Suppressor macrophage treated with lipopolysaccharide for 1 hour (primary cell): ENCODE measurements at regions not wholly inside any gene's neighbourhood (a gene's known extent, or its start where the extent isn't known, plus 50 kb on each side); places are given as distances from the start of the nearest gene placed in this dataset.
"Not testable (repeated sequence)": the region's sequence is repeated elsewhere in the genome, so short reads cannot be mapped to it uniquely, and the experiment has no call there.

Experiments
- DNase-seq, 3 donors: peaks; one replicate each; pipeline ENCODE4 v3.0.0-alpha.2; 2020 to 2022

DNA sequence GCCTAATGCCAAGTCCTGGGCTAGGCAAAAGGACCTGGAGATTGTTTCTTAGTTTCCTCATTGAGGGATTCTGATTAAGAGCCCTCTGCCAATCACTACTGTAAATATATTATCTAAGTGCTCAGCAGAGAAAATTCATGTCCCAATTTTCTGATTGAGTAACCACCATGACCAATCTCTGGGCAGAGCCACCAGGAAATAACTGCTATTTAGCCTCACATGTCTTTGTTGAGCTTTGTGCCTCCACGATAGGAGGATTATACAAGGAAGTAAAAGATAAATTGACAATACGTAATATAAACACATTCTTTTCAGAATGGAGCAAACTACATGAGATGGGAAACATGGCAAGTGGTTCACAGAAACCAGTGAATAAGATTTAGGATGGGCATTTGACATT is 396.1 kb upstream of the PAPPA start:
- no peak for DNase-seq

DNA sequence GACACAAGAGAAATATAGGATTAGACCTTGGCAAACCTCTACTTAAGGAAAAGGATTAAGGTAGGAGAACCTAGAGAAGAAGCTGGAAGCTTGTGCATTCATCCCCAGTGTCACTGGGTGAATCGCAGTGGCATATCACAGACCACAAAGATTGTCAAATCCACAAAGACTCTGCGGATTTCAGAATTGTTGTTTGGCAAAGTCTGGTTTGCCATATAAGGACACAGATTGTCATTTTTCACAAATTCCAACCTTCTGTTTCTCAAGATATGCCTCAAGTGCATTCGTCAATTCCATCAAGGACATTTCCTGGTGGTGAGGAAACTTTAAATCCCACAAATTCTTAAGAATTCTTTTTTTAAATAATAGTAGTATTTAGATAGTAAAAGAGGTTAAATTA is 395.1 kb upstream of the PAPPA start:
- no peak for DNase-seq

DNA sequence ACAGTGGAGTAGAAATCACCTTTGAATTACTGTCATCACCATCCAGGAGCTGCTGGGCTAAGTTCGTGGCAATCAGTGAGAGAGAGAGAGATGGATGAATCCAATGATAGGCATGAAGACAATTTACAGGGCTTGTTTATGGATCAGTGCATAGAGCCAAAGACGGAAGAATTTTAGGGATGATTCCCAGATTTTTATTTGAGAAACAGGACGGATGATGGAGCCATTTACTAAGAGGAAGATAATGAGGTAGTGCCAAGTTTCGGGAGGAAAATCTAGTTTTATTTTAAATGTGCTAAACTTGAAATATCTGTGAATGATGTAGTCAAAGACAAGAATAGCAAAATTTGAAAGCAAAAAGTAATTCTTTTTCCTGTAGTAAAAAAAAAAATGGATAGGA is 394.2 kb upstream of the PAPPA start:
- DNase-seq, result no peak

DNA sequence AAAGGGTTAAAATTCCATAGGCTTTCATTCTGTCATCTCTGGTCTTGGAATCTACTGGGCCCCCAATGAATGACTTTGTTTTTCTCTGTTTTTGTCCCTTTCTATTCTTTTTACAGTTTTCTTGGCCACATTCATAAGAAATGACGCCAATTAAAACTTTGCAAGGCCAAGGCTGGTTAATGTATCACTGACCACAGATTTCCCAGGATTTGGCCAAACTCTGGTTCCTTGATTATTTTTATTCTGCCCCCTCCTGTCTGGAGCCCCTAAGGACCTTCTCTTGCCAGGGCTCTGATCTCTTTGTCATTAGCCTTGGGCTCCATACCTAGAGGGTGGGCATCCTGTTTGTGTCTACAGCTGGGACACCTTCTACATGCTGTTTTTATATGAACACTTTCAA is 388.9 kb upstream of the PAPPA start:
- no peak for DNase-seq

DNA sequence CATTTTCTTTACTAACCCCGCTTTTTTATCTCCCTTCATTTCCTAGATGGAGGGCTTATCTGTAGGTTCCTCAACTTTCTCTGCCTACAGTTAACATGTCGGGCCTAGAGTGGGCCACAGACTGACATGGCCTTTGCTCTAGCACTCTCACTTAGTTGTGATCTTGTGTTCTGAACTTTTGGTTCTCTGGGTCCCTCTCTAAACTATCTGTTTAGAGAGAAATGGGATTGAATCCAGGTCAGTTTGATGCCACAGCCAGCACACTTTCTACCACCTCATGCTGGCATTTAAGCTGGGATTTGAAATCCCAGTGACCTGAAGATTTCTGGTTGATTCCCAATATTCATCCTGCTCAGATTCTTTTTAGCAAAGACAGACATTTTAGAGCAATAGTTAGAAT is 388.5 kb upstream of the PAPPA start:
- DNase-seq, result no peak

DNA sequence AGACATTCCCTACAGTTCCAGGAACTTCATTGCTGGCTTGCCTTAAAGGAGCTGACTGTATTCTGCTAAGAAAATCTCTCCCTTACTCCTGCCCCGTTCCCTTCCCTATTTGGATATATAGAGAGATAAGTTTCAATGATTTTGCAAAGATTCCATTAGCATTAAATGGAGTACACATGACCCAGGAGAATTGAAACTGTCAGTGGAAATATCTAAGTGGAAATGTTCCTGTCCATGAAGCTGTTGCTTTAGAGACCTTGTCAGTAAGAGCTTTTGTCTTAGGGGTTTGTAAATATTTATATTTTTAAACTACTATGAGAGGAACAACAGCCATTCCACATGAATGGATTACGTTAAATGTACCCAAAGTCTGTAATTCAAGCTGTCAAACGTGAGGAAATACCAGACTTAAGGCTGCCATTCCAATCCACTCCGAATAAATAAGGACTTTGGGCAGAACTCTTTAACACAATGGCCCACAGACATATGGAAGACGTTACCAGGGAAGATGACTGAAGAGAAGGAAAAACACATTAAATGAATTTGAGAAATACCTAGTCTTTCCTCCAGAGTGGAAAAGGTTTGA is 387.1 kb upstream of the PAPPA start:
- DNase-seq, result no peak

DNA sequence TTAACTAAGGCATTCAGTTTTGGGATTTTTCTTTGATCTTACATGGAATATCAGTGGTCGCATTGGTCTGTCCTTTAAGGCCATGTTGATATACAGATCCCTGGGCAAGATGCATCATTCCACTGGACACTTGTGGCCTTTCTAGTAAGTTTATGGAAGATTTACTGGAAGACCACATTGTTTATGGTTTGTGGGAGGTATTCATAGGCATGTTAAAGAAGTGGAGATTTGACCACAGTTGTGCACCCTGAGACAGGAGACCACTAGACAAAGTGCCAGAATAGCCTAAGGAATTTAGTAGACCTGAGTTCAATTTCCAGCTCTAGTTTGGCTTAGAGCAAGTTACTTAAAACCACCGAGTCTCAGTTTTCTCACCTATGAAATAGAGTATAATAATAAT is 383.1 kb upstream of the PAPPA start:
- DNase-seq, result no peak

DNA sequence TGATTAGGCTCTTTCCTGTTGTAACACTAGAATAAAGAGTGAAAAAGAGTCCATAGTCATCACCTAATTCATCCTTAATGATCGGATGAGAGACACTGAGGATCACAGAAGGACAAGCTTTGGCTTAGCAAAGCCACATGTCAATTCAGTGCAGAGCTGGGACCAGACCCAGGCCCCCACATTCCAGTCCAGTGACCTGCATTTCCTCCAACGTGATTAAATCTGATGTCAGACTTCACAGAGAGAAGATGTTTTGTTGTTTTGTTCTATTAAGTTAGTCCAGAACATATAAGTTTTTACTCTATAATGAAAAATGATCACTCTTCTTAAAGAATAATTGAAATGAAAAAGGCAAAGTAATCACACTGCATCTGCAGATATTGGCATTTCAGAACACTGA is 377.9 kb upstream of the PAPPA start:
- no peak for DNase-seq

DNA sequence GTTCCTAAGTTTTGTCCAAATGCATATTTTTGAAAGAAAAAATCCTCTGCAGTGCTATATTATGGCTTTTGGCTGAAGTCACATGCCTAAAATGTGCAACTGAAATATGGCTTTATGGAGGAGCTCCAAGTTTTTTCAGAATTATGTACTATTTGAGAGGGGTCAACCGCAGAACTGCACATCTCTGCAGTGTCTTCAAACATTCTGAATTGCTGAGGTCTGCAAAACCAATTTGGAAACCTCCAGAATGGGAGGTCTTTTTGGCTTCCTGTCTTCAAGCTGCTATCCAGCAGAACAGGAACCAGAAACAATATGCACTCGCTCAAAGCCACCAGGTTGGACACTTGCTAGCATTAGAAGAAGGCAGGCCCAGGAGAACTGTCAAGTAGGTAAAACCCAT is 376.0 kb upstream of the PAPPA start:
- DNase-seq, result no peak

DNA sequence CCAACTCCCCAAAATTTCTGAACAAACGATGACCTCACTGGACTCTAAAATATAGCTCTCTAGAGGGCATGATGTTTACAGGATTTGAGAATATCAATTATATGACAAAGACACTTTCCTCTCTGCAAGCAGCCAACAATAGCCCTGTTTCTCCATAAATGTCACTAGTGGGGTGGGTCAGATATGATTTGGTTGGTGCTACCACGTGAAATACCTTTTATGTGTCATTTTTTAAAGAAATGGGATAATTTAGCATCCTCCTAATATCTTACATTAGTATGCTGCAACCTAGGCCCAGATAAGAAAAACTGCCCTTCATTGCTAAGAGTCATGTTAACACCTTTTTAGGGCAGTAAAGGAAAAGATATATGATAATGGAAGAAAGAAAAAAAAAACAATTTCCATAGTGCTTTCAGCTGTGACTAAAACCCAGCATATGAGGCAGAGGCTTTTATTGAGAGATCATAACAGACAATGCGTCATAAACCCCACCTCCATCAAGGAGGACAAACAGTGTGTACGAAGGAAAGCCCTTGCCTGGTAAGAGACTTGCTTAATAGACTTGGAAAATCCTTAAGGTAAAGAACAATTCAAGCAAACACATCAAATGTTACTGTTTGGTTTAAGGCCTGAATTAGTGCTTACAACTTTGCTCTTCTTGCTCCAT is 372.4 kb upstream of the PAPPA start:
- DNase-seq, result no peak

DNA sequence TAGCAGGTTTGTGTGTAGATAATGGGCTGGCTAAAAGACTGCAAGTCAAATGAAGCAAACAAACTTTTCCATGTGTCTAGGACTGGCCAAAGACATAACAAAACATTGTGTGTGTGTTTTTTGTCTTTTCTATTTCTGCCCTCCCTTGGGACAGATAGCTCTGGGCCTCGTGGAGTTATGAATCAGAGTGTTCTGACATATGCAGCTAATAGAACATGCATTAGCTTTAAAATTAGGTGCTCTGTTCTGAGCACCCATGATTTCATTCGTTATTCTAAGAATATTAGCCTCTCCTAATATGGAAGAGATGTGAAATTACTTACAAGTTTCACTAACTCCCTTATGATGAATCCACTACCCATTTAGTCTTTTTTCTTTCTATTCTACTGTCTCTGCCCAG is 367.3 kb upstream of the PAPPA start:
- DNase-seq, result no peak

DNA sequence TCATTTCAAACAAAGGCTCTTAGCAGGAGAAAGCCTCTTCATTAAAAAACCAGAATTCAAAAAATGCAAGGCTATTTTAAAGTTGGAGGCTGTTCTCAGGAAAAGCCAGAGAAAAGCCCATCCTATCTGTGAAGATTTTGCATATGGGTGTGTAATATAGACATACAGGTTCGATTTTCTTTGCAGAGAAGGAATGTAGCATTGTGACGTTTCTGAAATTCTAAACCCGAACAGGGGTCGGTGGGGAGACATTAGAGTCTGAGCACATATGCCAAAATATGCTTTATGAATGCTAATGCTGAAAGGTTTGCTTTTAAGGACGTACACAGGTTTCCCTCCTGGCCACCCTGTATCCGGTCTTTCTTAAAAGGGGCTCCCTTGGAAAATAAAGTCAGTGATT is 363.1 kb upstream of the PAPPA start:
- no peak for DNase-seq

DNA sequence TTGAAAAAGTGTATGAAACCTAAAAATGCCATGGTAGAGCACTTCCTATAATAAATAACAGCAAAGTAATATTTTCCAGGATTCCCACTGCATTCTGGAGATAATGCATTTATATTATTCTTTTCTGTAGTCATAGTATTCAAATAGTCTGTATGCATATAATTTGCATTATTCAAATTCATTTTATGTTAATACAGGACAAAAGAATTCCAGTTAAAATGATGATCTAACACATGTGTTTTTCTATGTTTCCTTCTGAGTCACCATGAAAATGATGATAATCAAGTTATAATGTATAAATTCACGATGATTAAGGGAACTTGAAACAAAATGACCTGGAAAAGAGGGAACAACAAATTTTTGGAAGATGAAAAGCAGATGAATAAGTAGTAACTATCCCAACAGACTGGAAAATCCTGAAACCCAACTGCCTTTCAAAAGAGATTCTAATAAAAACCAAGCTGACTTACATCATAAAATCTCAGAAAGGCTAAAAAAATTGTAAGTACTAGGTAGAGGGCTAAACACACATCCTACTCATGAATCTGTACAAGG is 358.6 kb upstream of the PAPPA start:
- no peak for DNase-seq

DNA sequence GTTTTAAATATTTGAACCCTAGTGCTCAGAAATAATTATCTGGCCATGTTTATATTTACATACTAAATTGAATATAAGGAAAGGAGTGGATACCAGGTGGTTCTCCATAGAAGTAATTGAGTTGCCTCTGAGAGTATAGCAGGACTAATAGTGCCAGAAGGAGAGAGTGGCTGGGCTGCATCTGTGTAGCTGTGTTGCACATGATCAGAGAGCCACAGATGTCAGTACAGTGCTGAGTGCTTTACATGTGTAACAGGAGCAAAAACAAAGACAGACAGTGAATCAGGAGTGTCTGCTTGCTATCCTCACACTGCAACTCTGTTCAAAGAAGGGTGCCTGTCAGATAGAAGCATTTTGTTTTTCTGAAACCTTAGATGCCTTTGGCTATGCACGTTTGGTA is 353.9 kb upstream of the PAPPA start:
- DNase-seq, result no peak

DNA sequence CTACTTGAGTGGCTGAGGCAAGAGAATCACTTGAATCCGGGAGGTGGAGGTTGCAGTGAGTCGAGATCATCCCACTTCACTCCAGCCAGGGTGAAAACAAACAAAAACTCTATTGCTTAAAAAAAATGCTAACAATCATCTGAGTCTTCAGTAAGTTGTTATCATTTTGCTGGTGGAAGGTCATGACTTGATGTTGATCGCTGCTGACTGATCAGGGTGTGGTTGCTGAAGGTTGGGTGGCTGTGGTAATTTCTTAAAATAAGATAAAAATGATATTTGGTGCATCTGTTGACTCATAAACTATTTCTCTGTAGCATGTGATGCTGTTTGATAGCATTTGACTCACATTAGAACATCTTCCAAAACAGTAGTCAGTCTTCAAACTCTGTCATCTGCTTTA is 349.4 kb upstream of the PAPPA start:
- DNase-seq, result no peak

DNA sequence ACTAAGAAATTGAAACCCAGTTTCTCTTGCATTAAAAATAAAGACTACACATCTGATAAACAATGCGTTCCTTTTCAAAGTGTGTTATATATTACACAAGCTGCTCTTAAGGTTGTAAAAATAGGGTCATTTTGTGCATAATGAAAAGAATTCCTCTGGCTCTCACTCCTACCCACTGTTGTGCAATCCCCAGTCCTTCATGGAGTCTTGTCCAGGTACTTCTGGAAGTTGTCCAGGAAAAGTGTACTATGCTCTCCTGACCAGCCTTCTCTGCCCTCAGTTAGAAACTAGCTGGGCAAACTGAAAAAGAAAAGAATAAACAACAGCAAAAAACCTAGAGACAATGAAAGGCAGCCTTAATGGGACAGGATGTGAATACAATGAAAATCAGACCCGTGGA is 345.5 kb upstream of the PAPPA start:
- no peak for DNase-seq

DNA sequence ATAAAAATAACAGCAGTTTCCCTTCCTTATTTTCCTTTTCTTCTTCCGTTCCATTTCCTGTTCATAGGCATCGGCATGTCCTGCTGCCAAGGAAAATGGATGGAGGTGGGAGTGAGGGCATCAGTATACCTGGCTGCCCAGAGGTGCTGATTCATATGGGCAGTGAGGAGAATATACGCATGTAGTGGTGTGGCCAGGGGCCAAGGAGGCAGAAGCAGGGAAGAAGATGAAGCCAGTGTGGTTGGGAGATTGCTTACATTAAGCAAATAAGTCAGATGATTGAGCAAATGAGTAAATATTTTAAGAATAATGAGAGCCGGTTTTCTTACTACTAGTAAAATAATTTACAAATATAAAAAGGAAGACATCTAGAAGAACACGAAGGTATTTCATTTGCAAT is 344.9 kb upstream of the PAPPA start:
- no peak for DNase-seq

DNA sequence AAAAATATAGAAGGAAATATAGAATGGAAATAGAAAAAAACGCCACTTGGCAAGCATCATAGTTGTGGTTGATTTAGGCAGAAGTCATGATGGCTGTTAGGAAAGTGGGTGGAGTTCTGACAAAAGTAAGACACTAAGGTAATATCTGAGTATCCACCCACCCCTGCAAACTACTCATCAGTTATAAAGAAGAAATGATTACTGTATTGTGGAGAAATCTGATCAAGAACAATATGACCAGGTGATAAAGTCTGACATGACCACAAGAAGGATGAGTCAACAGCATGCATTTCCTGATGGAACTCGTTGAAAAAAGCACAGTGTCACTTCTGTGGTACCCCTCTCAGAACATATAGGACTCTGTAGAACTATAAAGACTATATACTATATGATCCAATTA is 343.4 kb upstream of the PAPPA start:
- no peak for DNase-seq

DNA sequence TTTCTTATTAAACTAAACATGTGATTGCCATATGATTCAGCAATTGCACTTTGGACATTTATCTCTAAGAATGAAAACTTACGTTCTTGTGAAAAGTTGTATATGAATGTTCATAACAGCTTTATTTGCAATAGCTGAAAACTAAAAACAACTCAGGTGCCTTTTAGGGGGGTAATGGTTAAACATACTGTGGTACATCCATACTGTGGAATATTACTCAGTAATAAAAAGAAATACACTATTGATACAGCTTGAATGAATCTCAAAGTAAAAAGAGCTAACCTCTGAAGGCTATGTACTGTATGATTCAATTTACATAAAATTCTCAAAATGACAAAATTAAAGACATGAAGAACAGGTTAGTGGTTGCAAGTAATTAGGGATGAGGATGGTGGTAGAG is 339.5 kb upstream of the PAPPA start:
- DNase-seq, result no peak

DNA sequence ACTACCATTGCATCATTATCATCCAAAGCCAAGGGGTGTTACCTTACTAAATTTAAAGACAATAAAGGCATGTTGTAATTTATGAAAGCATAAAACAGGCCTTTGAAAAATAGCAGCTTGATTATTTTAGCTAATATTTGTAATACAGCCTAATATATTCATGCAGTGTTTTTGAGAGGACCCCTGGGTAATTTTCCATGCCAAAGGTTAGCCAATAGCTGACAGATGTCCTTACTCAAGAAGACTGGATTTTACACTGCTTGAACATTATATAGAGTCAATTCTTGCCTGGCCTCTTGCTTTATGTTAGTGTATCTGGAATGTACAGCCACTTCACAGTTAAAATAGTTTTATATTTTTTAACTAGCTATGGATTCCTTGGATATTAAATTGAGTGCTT is 337.8 kb upstream of the PAPPA start:
- DNase-seq, result no peak

DNA sequence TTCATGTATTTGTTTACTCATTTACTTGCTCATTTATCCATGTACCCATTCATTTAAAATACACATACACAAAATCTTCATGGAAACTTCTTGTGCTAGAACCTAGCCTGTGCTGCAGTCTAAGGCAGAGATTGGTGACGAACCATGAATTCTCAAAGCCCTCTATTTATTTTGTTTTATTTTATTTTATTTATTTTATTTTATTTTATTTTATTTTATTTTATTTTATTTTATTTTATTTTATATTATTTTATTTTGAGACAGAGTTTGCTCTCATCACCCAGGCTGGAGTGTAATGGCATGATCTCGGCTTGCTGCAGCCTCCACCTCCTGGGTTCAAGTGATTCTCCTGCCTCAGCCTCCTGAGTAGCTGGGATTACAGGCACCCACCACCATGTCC is 334.9 kb upstream of the PAPPA start:
- not testable (repeated sequence) for DNase-seq

DNA sequence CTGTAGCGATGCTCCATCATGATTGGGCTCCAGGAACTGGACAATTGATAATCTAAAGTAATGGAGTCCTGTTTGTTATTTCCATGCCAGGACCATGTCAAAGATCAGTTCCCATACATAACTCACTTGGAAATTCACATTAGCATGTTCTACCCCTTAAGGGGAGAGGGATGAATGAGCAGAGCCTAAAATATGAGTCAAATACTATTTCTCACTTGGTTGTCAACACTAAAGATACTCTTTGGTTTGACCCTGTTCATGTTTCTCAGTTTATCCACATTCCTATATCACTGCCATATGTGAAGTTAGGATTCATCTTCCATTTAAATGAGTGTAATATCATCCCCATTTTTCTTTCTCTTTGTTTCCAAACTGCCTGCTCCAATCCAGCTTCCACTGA is 321.6 kb upstream of the PAPPA start:
- DNase-seq, result no peak

DNA sequence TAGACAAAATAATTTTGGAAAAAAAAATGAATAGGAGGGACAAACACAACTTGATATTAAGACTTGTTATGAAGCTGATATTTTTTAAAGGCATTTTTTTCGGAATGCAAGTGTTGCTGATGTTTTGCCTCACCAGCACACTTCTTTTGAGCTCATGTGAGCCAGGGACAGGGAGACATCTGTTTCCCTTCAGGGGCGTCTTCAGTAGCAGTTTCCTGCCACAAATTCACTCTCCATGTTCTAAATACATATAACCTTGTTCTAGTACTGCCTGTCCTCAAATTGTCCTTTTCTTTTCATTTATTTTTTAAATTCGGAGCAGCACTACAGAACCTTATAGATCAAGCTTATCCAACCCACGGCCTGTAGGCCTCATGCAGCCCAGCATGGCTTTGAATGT is 316.0 kb upstream of the PAPPA start:
- DNase-seq, result no peak

DNA sequence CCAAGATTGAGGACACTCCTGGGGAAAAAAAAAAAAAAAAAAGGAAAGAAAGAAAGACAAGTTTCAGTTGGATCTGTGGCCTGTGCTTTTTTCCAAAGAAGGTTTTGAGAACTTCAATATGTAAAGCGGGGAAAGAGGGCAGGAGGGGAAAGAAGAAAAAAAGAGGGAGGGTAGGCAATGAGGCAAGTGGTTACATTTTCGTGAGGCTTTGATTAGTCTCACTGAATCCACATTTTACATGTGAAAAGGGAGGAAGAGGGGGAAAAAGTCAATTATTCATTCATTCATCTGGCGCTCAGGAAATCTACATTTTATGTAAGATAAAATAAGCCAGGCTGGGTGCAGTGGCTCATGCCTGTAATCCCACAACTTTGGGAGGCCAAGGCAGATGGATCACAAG is 315.2 kb upstream of the PAPPA start:
- DNase-seq, result no peak

DNA sequence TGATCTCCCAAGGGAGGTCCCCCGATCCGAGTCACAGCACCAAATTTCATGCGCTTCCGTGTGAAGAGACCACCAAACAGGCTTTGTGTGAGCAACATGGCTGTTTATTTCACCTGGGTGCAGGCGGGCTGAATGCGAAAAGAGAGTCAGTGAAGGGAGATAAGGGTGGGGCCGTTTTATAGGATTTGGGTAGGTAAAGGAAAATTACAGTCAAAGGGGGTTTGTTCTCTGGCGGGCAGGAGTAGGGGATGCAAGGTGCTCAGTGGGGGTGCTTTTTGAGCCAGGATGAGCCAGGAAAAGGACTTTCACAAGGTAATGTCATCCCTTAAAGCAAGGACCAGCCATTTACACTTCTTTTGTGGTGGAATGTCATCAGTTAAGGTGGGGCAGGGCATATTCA is 309.2 kb upstream of the PAPPA start:
- not testable (repeated sequence) for DNase-seq
